ENCODE measurements at regions not wholly inside any gene's neighbourhood (a gene's known extent, or its start where the extent isn't known, plus 50 kb on each side); places are given as distances from the start of the nearest gene placed in this dataset.
"Not testable (repeated sequence)": the region's sequence is repeated elsewhere in the genome, so short reads cannot be mapped to it uniquely, and the experiment has no call there.

GRCh38 chrX:89539150-89539549 is 382.6 kb upstream of the TGIF2LX start:
- DNase-seq (ENCODE audit: low spot score in 2 of 2); H3K27me3 ChIP-seq; H3K9me3 ChIP-seq; H3K4me3 ChIP-seq; H3K27ac ChIP-seq; intact Hi-C loops (cut with DNase I; ENCODE audit: low total_unique reads); H3K4me1 ChIP-seq; H3K36me3 ChIP-seq: not testable (repeated sequence)

- H3K4me1 ChIP-seq; H3K27me3 ChIP-seq; DNase-seq (ENCODE audit: low spot score in 2 of 2); H3K36me3 ChIP-seq; intact Hi-C loops (cut with DNase I; ENCODE audit: low total_unique reads); H3K4me3 ChIP-seq; H3K27ac ChIP-seq; H3K9me3 ChIP-seq: not testable (repeated sequence)
Measured at GRCh38 chrX:89557146-89557545, 364.6 kb upstream of the TGIF2LX start.

- H3K9me3 ChIP-seq; DNase-seq (ENCODE audit: low spot score in 2 of 2); H3K36me3 ChIP-seq; H3K4me1 ChIP-seq; H3K27me3 ChIP-seq; H3K27ac ChIP-seq; H3K4me3 ChIP-seq; intact Hi-C loops (cut with DNase I; ENCODE audit: low total_unique reads): not testable (repeated sequence)
Measured at GRCh38 chrX:89562079-89562478, 359.6 kb upstream of the TGIF2LX start.

- H3K9me3 ChIP-seq; DNase-seq (ENCODE audit: low spot score in 2 of 2); intact Hi-C loops (cut with DNase I; ENCODE audit: low total_unique reads); H3K36me3 ChIP-seq; H3K27me3 ChIP-seq; H3K4me1 ChIP-seq; H3K4me3 ChIP-seq; H3K27ac ChIP-seq: not testable (repeated sequence)
Measured at GRCh38 chrX:89563107-89563506, 358.6 kb upstream of the TGIF2LX start.

- H3K27ac ChIP-seq; H3K36me3 ChIP-seq; H3K4me1 ChIP-seq; H3K4me3 ChIP-seq; H3K9me3 ChIP-seq; intact Hi-C loops (cut with DNase I; ENCODE audit: low total_unique reads); DNase-seq (ENCODE audit: low spot score in 2 of 2); H3K27me3 ChIP-seq: not testable (repeated sequence)
Measured at GRCh38 chrX:89567787-89568186, 353.9 kb upstream of the TGIF2LX start.

GRCh38 chrX:89581868-89582267 is 339.8 kb upstream of the TGIF2LX start:
- H3K4me1 ChIP-seq; intact Hi-C loops (cut with DNase I; ENCODE audit: low total_unique reads); H3K36me3 ChIP-seq; DNase-seq (ENCODE audit: low spot score in 2 of 2); H3K27me3 ChIP-seq; H3K9me3 ChIP-seq; H3K4me3 ChIP-seq; H3K27ac ChIP-seq: not testable (repeated sequence)

GRCh38 chrX:89631858-89632257 is 289.9 kb upstream of the TGIF2LX start:
- DNase-seq (ENCODE audit: low spot score in 2 of 2); H3K27ac ChIP-seq; H3K9me3 ChIP-seq; H3K27me3 ChIP-seq; H3K4me3 ChIP-seq; H3K36me3 ChIP-seq; intact Hi-C loops (cut with DNase I; ENCODE audit: low total_unique reads); H3K4me1 ChIP-seq: not testable (repeated sequence)

GRCh38 chrX:89635887-89636286 is 285.8 kb upstream of the TGIF2LX start:
- H3K27ac ChIP-seq; DNase-seq (ENCODE audit: low spot score in 2 of 2); H3K9me3 ChIP-seq; H3K4me3 ChIP-seq; H3K27me3 ChIP-seq; H3K36me3 ChIP-seq; H3K4me1 ChIP-seq; intact Hi-C loops (cut with DNase I; ENCODE audit: low total_unique reads): not testable (repeated sequence)

GRCh38 chrX:89658662-89659061 is 263.0 kb upstream of the TGIF2LX start:
- intact Hi-C loops (cut with DNase I; ENCODE audit: low total_unique reads); H3K27me3 ChIP-seq; H3K9me3 ChIP-seq; DNase-seq (ENCODE audit: low spot score in 2 of 2); H3K36me3 ChIP-seq; H3K4me1 ChIP-seq; H3K27ac ChIP-seq; H3K4me3 ChIP-seq: not testable (repeated sequence)

- H3K27me3 ChIP-seq; H3K4me3 ChIP-seq; H3K9me3 ChIP-seq; H3K36me3 ChIP-seq; intact Hi-C loops (cut with DNase I; ENCODE audit: low total_unique reads); H3K27ac ChIP-seq; DNase-seq (ENCODE audit: low spot score in 2 of 2); H3K4me1 ChIP-seq: not testable (repeated sequence)
Measured at GRCh38 chrX:89706481-89706880, 215.2 kb upstream of the TGIF2LX start.

GRCh38 chrX:89707363-89707927 is 214.3 kb upstream of the TGIF2LX start:
- H3K4me1 ChIP-seq; H3K4me3 ChIP-seq; H3K27me3 ChIP-seq; DNase-seq (ENCODE audit: low spot score in 2 of 2); H3K9me3 ChIP-seq; intact Hi-C loops (cut with DNase I; ENCODE audit: low total_unique reads); H3K27ac ChIP-seq; H3K36me3 ChIP-seq: not testable (repeated sequence)

GRCh38 chrX:89734367-89734766 is 187.3 kb upstream of the TGIF2LX start:
- H3K36me3 ChIP-seq; H3K9me3 ChIP-seq; H3K27ac ChIP-seq; H3K4me1 ChIP-seq; intact Hi-C loops (cut with DNase I; ENCODE audit: low total_unique reads); H3K4me3 ChIP-seq; DNase-seq (ENCODE audit: low spot score in 2 of 2): not testable (repeated sequence)
- peaks cover 0 to 16% of the 10 kb centered on the region in 2 donors for H3K27me3 ChIP-seq

- H3K9me3 ChIP-seq; H3K27me3 ChIP-seq; H3K27ac ChIP-seq; DNase-seq (ENCODE audit: low spot score in 2 of 2); H3K36me3 ChIP-seq; H3K4me3 ChIP-seq; H3K4me1 ChIP-seq; intact Hi-C loops (cut with DNase I; ENCODE audit: low total_unique reads): not testable (repeated sequence)
Measured at GRCh38 chrX:89756466-89756865, 165.2 kb upstream of the TGIF2LX start.

All from breast epithelium (tissue), 4 donors.